Natural killer cell treated with Interleukin-12 subunit alpha and Interleukin-12 subunit beta and Interleukin-15 and Interleukin-18, amount 100 ng/mL, for 72 hours (primary cell): ENCODE measurements at regions not wholly inside any gene's neighbourhood (a gene's known extent, or its start where the extent isn't known, plus 50 kb on each side); places are given as distances from the start of the nearest gene placed in this dataset.
"Not testable (repeated sequence)": the region's sequence is repeated elsewhere in the genome, so short reads cannot be mapped to it uniquely, and the experiment has no call there.

ENCODE experiments used
- ATAC-seq, 2 donors: fragments of 150-1000 bp; cut with Tn5 transposase in 1 of 2; sonication (Bioruptor Pico), chemical (Tn5 transposase) in 1 of 2; 2 replicates each; pipeline ENCODE4 v1.10.0; 2021
- DNase-seq: peaks from one replicate; pipeline ENCODE4 v3.0.0; 2022; ENCODE audit warnings: low spot score
- H3K27ac Mint-ChIP-seq, 2 donors: 1 replicate in 1 of 2; 2 replicates in 1 of 2; pipeline ENCODE4 v1.8.0; 2022; ENCODE audit warnings: mixed read lengths in 2 of 2, mild to moderate bottlenecking in 1 of 2, moderate library complexity in 1 of 2
- H3K27me3 Mint-ChIP-seq, 2 donors: 1 replicate in 1 of 2; 2 replicates in 1 of 2; pipeline ENCODE4 v1.8.0; 2022; ENCODE audit warnings: mixed read lengths in 2 of 2
- H3K36me3 Mint-ChIP-seq: one replicate; pipeline ENCODE4 v1.8.0; 2022; ENCODE audit warnings: mixed read lengths
- H3K4me1 Mint-ChIP-seq, 2 donors: 1 replicate in 1 of 2; 2 replicates in 1 of 2; pipeline ENCODE4 v1.8.0; 2022; ENCODE audit warnings: low read depth in 2 of 2, mixed read lengths in 2 of 2, mild to moderate bottlenecking in 1 of 2
- H3K4me3 Mint-ChIP-seq: one replicate; pipeline ENCODE4 v1.8.0; 2022; ENCODE audit warnings: mixed read lengths
- H3K9me3 Mint-ChIP-seq: 2 replicates; pipeline ENCODE4 v1.8.0; 2022; ENCODE audit warnings: mixed read lengths

DNA sequence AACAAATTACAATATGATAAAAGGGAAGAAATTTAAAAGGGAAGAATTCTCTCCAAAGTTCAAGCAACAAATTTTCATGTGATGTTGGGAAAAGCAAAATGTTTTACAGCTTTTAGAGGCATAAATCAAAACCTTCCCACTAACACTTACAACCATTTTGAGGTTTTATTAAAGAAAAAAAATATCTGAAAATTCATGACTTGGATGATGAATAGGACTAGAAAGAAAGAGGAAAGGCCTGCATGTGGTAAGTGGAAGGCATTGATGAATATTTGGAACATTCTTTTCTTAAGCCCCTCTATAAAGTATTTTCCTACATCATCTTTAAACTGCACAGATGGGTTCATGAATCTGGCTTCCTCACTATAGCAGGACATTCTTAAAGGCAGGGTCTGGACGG lies 560.6 kb downstream of the TTLL7 start:
- not testable (repeated sequence) for H3K4me3 Mint-ChIP-seq, H3K9me3 Mint-ChIP-seq, ATAC-seq, H3K27ac Mint-ChIP-seq, H3K36me3 Mint-ChIP-seq, H3K27me3 Mint-ChIP-seq, DNase-seq, H3K4me1 Mint-ChIP-seq

DNA sequence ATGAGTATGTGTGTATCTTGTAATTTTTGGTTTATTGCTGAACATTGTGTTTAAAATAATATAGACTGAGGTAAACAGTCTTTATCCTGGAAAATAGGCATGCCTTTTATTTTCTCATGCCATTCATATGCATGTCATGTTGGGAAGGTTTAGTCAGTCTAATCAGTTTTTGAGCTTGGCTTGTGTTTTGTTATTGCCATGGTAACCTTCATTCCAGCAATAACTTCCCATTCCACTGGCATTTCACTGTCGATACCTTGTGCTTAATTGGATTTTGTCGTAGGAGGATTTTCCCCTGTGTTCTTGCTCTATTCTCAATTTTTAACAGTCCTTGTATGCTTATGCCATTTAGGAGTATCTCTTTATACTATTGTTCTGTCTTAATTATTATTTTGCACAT lies 563.6 kb downstream of the TTLL7 start:
- DNase-seq, ATAC-seq, H3K36me3 Mint-ChIP-seq, H3K27me3 Mint-ChIP-seq, H3K27ac Mint-ChIP-seq, H3K4me3 Mint-ChIP-seq, H3K4me1 Mint-ChIP-seq, H3K9me3 Mint-ChIP-seq: not testable (repeated sequence)

- not testable (repeated sequence) for H3K4me3 Mint-ChIP-seq, ATAC-seq
Observed at GRCh38 chr1:83427566-83427965, 571.4 kb downstream of the TTLL7 start.

GRCh38 chr1:83423382-83423781 lies 575.5 kb downstream of the TTLL7 start:
- not testable (repeated sequence) for ATAC-seq

More at GRCh38 chr1:83427566-83427965, 571.4 kb downstream of the TTLL7 start:
- H3K36me3 Mint-ChIP-seq, H3K4me1 Mint-ChIP-seq, H3K27ac Mint-ChIP-seq, H3K27me3 Mint-ChIP-seq, DNase-seq, H3K9me3 Mint-ChIP-seq: not testable (repeated sequence)

DNA sequence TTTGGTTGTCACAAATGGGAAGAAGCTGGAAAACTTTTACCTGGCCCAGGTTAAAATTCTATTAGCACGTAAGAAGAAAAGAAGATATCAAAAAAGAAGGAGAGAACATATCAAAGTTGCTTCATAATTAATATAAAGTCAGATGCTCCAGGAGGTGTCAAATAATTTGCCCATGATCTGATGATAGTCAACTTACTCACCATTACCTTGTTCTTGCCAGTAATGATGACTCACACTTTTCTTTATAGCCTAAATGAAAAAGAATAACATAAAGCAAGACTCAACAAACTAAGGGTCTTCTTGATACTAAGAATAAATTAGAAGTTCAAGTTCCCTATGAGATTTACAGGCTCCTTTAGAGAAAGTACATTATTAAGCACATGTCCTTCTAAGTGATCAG lies 580.4 kb downstream of the TTLL7 start:
- Mint-ChIP-seq H3K36me3 (no peaks in the 10 kb centered on the region), H3K27ac (no peak overlapping the region), H3K9me3 (peaks cover 9% of the 10 kb centered on the region), H3K27me3 (no peaks in the 10 kb centered on the region), H3K4me1 (no peaks in the 10 kb centered on the region), H3K4me3 (no peak overlapping the region)
- ATAC-seq (no peak), DNase-seq (no peak)

More at GRCh38 chr1:83423382-83423781, 575.5 kb downstream of the TTLL7 start:
- H3K4me3 Mint-ChIP-seq, DNase-seq, H3K4me1 Mint-ChIP-seq, H3K27ac Mint-ChIP-seq, H3K36me3 Mint-ChIP-seq, H3K27me3 Mint-ChIP-seq, H3K9me3 Mint-ChIP-seq: not testable (repeated sequence)

DNA sequence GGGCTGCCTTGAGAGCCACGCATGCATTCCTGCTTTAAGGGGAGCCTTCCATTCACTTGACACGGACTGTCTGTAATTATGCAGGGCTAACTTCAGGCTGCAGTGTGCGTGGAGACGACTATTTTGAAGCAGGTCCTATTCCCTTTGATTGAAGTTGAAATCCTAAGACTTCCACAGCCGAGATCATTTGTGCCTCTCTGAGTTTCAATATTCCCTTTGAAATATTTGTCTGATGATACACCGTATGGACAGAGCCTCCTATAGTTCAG lies 585.2 kb downstream of the TTLL7 start:
- H3K27me3 Mint-ChIP-seq, DNase-seq, ATAC-seq: not testable (repeated sequence)

GRCh38 chr1:83410746-83411413 lies 588.1 kb downstream of the TTLL7 start:
- H3K4me3 Mint-ChIP-seq, H3K27ac Mint-ChIP-seq, H3K27me3 Mint-ChIP-seq, H3K9me3 Mint-ChIP-seq, DNase-seq, H3K4me1 Mint-ChIP-seq, ATAC-seq, H3K36me3 Mint-ChIP-seq: not testable (repeated sequence)

More for the DNA sequence above, 585.2 kb downstream of the TTLL7 start:
- H3K36me3 Mint-ChIP-seq, H3K4me3 Mint-ChIP-seq, H3K27ac Mint-ChIP-seq, H3K4me1 Mint-ChIP-seq, H3K9me3 Mint-ChIP-seq: not testable (repeated sequence)

GRCh38 chr1:83406693-83407371 lies 592.1 kb downstream of the TTLL7 start:
- ATAC-seq, H3K9me3 Mint-ChIP-seq, H3K36me3 Mint-ChIP-seq, H3K27me3 Mint-ChIP-seq, H3K4me3 Mint-ChIP-seq, DNase-seq, H3K4me1 Mint-ChIP-seq, H3K27ac Mint-ChIP-seq: not testable (repeated sequence)

DNA sequence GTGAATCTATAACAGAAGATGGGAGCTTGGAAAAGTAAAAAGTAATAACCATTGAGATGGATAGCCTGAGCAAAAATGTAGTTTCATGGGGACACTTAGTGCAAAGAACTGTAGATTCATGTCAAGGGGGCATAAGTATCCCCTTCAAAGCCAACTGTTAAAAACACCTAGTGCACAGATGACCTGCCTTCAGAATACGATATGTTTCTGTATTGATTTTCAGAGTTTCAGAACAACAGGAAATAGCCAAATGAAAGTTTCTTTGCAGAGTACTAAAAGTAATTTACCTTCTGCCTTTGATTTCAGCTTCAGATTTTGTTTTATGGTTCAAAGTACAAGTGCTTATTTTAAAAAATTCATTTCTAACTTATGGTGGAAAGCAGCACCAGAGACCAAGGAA lies 593.1 kb downstream of the TTLL7 start:
- ATAC-seq, DNase-seq: not testable (repeated sequence)

DNA sequence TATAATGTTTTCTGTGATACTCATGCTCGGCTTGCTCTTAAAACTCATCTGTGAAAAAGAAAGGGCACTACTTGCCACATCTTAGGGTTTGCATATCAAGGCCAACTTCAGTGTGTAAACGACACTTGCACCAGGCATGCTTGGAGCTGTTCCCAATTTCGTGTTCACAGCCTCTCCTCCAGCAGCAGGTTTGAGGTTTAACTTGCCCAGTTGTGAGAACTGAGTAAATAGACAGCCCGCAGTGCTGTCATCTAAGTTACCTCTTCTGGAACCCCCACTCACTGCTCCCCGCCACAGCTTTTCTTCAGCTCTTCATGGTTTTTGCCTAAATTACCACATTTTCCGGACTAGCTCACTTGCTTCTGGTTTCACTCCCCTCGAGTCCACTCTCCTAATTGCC lies 595.4 kb downstream of the TTLL7 start:
- H3K27me3 Mint-ChIP-seq, H3K27ac Mint-ChIP-seq, H3K4me1 Mint-ChIP-seq, H3K36me3 Mint-ChIP-seq, ATAC-seq, H3K4me3 Mint-ChIP-seq, H3K9me3 Mint-ChIP-seq, DNase-seq: not testable (repeated sequence)

More for the DNA sequence above, 593.1 kb downstream of the TTLL7 start:
- not testable (repeated sequence) for H3K27me3 Mint-ChIP-seq, H3K27ac Mint-ChIP-seq, H3K4me1 Mint-ChIP-seq, H3K9me3 Mint-ChIP-seq, H3K36me3 Mint-ChIP-seq, H3K4me3 Mint-ChIP-seq

GRCh38 chr1:83401146-83401545 lies 597.8 kb downstream of the TTLL7 start:
- H3K36me3 Mint-ChIP-seq, H3K27ac Mint-ChIP-seq, H3K4me1 Mint-ChIP-seq, ATAC-seq, H3K27me3 Mint-ChIP-seq, DNase-seq, H3K4me3 Mint-ChIP-seq, H3K9me3 Mint-ChIP-seq: not testable (repeated sequence)

DNA sequence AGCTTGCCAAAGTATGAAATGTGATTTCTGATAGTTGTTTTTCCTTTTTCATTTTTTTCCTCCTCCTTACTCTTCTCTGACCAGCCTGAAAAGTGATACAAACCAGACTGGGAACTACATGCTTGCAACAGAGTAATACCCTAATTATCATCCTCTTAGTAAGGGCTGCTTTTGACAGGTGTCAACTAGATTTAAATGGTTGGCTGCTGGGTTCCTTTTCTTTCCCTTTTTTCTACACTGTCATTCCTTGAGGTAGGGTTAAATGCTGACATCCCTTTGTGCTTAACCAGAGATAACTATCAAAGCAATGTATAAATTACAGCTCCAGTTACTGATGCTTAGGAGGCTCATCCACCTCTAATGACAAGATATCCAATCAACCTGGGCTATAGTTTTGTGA lies 598.8 kb downstream of the TTLL7 start:
- H3K27ac Mint-ChIP-seq, H3K4me1 Mint-ChIP-seq, H3K36me3 Mint-ChIP-seq, H3K4me3 Mint-ChIP-seq, H3K9me3 Mint-ChIP-seq, DNase-seq, H3K27me3 Mint-ChIP-seq, ATAC-seq: not testable (repeated sequence)

- not testable (repeated sequence) for H3K9me3 Mint-ChIP-seq, ATAC-seq, H3K36me3 Mint-ChIP-seq, DNase-seq, H3K4me3 Mint-ChIP-seq, H3K27ac Mint-ChIP-seq, H3K4me1 Mint-ChIP-seq, H3K27me3 Mint-ChIP-seq
Observed at GRCh38 chr1:83398125-83398524, 600.8 kb downstream of the TTLL7 start.

DNA sequence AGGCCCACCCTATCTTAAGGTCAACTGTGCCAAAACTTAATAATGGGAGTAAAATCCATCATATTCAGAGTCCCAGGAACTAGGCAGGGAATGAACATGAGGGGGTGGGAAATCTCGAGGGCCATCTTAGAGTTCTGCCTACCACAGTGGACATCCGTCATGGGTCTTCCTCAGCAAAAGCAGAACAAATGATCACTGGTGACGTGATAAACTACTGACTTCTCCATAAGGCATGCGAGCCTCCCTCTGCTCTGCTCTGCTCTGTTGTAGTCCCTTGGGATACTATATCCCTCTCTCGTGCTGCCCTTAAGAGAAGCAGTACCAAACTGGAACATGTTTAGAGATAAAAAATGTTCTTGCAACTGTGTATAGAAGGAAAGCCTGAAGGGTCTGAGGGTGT lies 603.8 kb downstream of the TTLL7 start:
- H3K27ac Mint-ChIP-seq, H3K4me3 Mint-ChIP-seq, H3K9me3 Mint-ChIP-seq, ATAC-seq, DNase-seq, H3K36me3 Mint-ChIP-seq, H3K4me1 Mint-ChIP-seq, H3K27me3 Mint-ChIP-seq: not testable (repeated sequence)

DNA sequence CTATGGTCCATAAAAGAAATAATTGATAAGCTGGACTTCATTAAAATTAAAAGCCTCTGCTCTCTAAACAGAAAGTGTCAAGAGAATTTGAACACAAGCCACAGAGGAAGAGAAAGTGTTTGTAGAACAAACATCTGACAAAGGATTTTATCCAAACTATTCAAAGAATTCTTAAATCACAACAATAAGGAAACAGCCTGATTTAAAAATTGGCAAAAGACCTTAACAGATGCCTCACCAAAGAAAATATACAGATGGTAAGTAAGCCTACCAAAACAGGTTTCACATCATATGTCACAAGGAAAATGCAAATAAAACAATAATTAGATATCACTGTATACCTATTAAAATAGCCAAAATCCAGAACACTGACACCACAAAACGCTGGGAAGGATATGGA lies 612.0 kb downstream of the TTLL7 start:
- H3K27ac Mint-ChIP-seq, DNase-seq, H3K9me3 Mint-ChIP-seq, ATAC-seq, H3K4me3 Mint-ChIP-seq, H3K36me3 Mint-ChIP-seq, H3K27me3 Mint-ChIP-seq, H3K4me1 Mint-ChIP-seq: not testable (repeated sequence)
